HepG2 (cell line): ENCODE measurements at regions not wholly inside any gene's neighbourhood (a gene's known extent, or its start where the extent isn't known, plus 50 kb on each side); places are given as distances from the start of the nearest gene placed in this dataset.

Source experiments
- ATAC-seq: fragments of 200-7000 bp; cut with Tn5 transposase; 3 replicates; pipeline ENCODE4 v1.9.1; 2020; ENCODE audit warnings: mild to moderate bottlenecking, moderate library complexity
- BruUV-seq: library from RNA; stranded (reverse); fragments of 400-500 nt; replicated peaks from 2 replicates; lab custom pipeline; 2021; lab: Mats Ljungman, UMichigan
- CTCF ChIA-PET: fragments of 300-600 bp; formaldehyde crosslinking; extraction: SDS; loops from one replicate; lab custom pipeline; 2021; ENCODE audit warnings: low total read pairs, inconsistent platforms, low intra/inter-chr PET ratio; lab: Yijun Ruan, JAX
- POLR2A ChIA-PET: fragments of 350-600 bp; sonication (Branson Sonifier 250); formaldehyde crosslinking; loops from one replicate; lab custom pipeline; 2020; ENCODE audit warnings: antibody characterized with exemption, inconsistent platforms; lab: Yijun Ruan, JAX
- DNase-seq: peaks from one replicate; pipeline ENCODE4 v3.0.0-alpha.2; 2015; ENCODE audit warnings: low spot score
- FAIRE-seq: peaks from 3 replicates; lab custom pipeline; 2011; peaks lifted over from hg19 to GRCh38; lab: Jason Lieb, UNC
- H2AFZ ChIP-seq: one replicate; pipeline ENCODE4 v1.6.1; 2011; ENCODE audit warnings: low read length, inconsistent platforms
- H3K27ac ChIP-seq: fragments of 300-600 bp; 3 replicates; pipeline ENCODE4 v1.8.0; 2011; ENCODE audit warnings: mixed run types, mild to moderate bottlenecking, mixed read lengths, low read length, inconsistent platforms; ENCODE audit not compliant: insufficient read depth; ENCODE audit errors: extremely low read length
- H3K27me3 ChIP-seq, 2 experiments: fragments of 200-600 bp in 1 of 2; 2 replicates in 1 of 2; 3 replicates in 1 of 2; pipeline versions ENCODE4 v1.6.0 to v1.8.0; 2011; ENCODE audit warnings: low read length in 2 of 2, mild to moderate bottlenecking in 2 of 2, moderate library complexity in 2 of 2, inconsistent platforms in 1 of 2; ENCODE audit not compliant: insufficient read depth in 2 of 2, control insufficient read depth in 1 of 2
- H3K36me3 ChIP-seq, 2 experiments: fragments of 200-600 bp in 1 of 2; replicated peaks in 1 of 2; 2 replicates in 1 of 2; 3 replicates in 1 of 2; pipeline versions ENCODE4 v1.5.1 to v1.8.0; 2011; ENCODE audit warnings: low read length in 2 of 2, inconsistent platforms in 1 of 2; ENCODE audit not compliant: insufficient read depth in 2 of 2, control insufficient read depth in 1 of 2
- H3K4me1 ChIP-seq: 2 replicates; pipeline ENCODE4 v1.5.1; 2012; ENCODE audit warnings: low read length, inconsistent platforms; ENCODE audit not compliant: insufficient read depth
- H3K4me2 ChIP-seq: 2 replicates; pipeline ENCODE4 v1.6.0; 2011; ENCODE audit warnings: low read depth, low read length, inconsistent platforms
- H3K4me3 ChIP-seq, 3 experiments: fragments of 200-600 bp in 1 of 3; sonication (generic), shearing (Covaris generic) in 1 of 3; replicated peaks in 1 of 3; 2 replicates each; pipeline ENCODE4 v1.5.1; 2011 to 2016; ENCODE audit warnings: low read length in 3 of 3, inconsistent platforms in 2 of 3, low read depth in 2 of 3, mild to moderate bottlenecking in 2 of 3, control low read depth in 1 of 3, mixed read lengths in 1 of 3; ENCODE audit not compliant: insufficient read depth in 1 of 3
- H3K79me2 ChIP-seq: one replicate; pipeline ENCODE4 v1.6.1; 2011; ENCODE audit warnings: low read length, inconsistent platforms; ENCODE audit not compliant: insufficient read depth
- H3K9ac ChIP-seq: 2 replicates; pipeline ENCODE4 v1.6.0; 2011; ENCODE audit warnings: mild to moderate bottlenecking, low read depth, low read length, inconsistent platforms; ENCODE audit not compliant: insufficient read depth
- H3K9me3 ChIP-seq: 2 replicates; pipeline ENCODE4 v1.5.1; 2012; ENCODE audit warnings: mild to moderate bottlenecking, low read length
- H4K20me1 ChIP-seq: 2 replicates; pipeline ENCODE4 v1.6.0; 2011; ENCODE audit warnings: inconsistent platforms, mild to moderate bottlenecking, low read length, moderate library complexity; ENCODE audit not compliant: insufficient read depth
- HDAC1 ChIP-seq: sonication (generic); formaldehyde crosslinking; IDR thresholded peaks from 2 replicates; pipeline ENCODE4 v1.5.1; 2020; ENCODE audit warnings: mild to moderate bottlenecking, missing genetic modification reagents
- IRX3 ChIP-seq: sonication (generic); formaldehyde crosslinking; IDR thresholded peaks from 2 replicates; pipeline ENCODE4 v1.8.1; 2023; ENCODE audit warnings: mild to moderate bottlenecking, low read depth, missing genetic modification reagents, borderline replicate concordance
- KLF6 ChIP-seq: IDR thresholded peaks from 2 replicates; pipeline ENCODE4 v1.8.0; 2016; ENCODE audit warnings: missing biosample characterization, missing genetic modification reagents
- KMT2A ChIP-seq: sonication (generic); formaldehyde crosslinking; IDR thresholded peaks from 2 replicates; pipeline ENCODE4 v1.4.0; 2020; ENCODE audit warnings: missing genetic modification reagents
- NR1H2 ChIP-seq: sonication (generic); formaldehyde crosslinking; IDR thresholded peaks from 2 replicates; pipeline ENCODE4 v1.8.1; 2022; ENCODE audit warnings: low read depth, missing genetic modification reagents, borderline replicate concordance
- ZNF160 ChIP-seq: sonication (generic); formaldehyde crosslinking; IDR thresholded peaks from 2 replicates; pipeline ENCODE4 v1.8.0; 2022; ENCODE audit warnings: mild to moderate bottlenecking, inconsistent platforms, missing genetic modification reagents
- ZNF335 ChIP-seq: sonication (generic); formaldehyde crosslinking; IDR thresholded peaks from 2 replicates; pipeline ENCODE4 v1.4.0; 2020; ENCODE audit warnings: missing genetic modification reagents
- ZNF552 ChIP-seq: sonication (generic); formaldehyde crosslinking; IDR thresholded peaks from 2 replicates; pipeline ENCODE4 v1.9.0; 2022; ENCODE audit warnings: missing genetic modification reagents, mild to moderate bottlenecking, borderline replicate concordance
- ZNF564 ChIP-seq: sonication (generic); formaldehyde crosslinking; IDR thresholded peaks from 2 replicates; pipeline ENCODE4 v1.8.1; 2023; ENCODE audit warnings: mild to moderate bottlenecking, missing genetic modification reagents
- ZNF850 ChIP-seq: sonication (generic); formaldehyde crosslinking; conservative IDR thresholded peaks from 2 replicates; pipeline ENCODE4 v1.9.0; 2021; ENCODE audit warnings: mild to moderate bottlenecking, missing genetic modification reagents
- in situ Hi-C: cut with HindIII; loops from 2 replicates; pipeline ENCODE4 v1.10.0; 2017; ENCODE audit warnings: low pct_unique_long_range_greater_than_20kb; ENCODE audit not compliant: extremely low pct_ligation_motif_present
- intact Hi-C: fragments of 100-400 bp; cut with micrococcal nuclease; formaldehyde crosslinking; loops from one replicate; pipeline ENCODE4 v1.10.0; 2022; ENCODE audit not compliant: unreplicated experiment
- TF ChIP-seq, protein P1 (sequence below), 2 experiments: sonication (generic) in 1 of 2; formaldehyde crosslinking in 1 of 2; IDR thresholded peaks; 2 replicates each; pipeline versions ENCODE4 v1.6.1 to v1.9.0; 2014 to 2022; ENCODE audit warnings: antibody characterized with exemption in 1 of 2, borderline replicate concordance in 1 of 2, inconsistent platforms in 1 of 2, low read depth in 1 of 2, missing genetic modification reagents in 1 of 2
- TF ChIP-seq, protein P2 (sequence below): sonication (generic); formaldehyde crosslinking; IDR thresholded peaks from 2 replicates; pipeline ENCODE4 v1.8.1; 2023; ENCODE audit warnings: mild to moderate bottlenecking, missing genetic modification reagents
- TF ChIP-seq, protein P3 (sequence below): IDR thresholded peaks from 2 replicates; pipeline ENCODE4 v1.6.1; 2016; ENCODE audit warnings: missing compliant biosample characterization, missing genetic modification reagents, borderline replicate concordance

DNA sequence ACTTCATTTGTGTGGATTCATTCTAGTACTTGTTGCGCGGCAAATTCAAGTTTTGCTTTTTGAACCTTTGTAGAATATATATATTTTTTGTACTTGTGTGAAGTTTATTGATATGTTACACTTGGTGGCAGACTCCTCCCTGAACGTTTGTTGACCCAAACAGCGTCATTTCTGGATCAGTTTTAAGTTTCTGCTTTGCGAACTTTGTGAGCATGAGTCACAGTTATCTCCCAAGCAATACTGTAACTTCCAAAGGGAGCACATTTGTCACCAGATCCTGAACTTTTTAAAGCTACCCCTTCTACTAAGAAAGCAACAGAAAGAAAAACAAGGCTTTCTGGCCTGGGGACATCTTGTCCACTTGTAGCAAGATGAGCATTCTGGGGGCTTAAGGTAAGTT lies 74.8 kb upstream of the CACNA2D3 start (continued):
- TF ChIP-seq, protein P1, sequence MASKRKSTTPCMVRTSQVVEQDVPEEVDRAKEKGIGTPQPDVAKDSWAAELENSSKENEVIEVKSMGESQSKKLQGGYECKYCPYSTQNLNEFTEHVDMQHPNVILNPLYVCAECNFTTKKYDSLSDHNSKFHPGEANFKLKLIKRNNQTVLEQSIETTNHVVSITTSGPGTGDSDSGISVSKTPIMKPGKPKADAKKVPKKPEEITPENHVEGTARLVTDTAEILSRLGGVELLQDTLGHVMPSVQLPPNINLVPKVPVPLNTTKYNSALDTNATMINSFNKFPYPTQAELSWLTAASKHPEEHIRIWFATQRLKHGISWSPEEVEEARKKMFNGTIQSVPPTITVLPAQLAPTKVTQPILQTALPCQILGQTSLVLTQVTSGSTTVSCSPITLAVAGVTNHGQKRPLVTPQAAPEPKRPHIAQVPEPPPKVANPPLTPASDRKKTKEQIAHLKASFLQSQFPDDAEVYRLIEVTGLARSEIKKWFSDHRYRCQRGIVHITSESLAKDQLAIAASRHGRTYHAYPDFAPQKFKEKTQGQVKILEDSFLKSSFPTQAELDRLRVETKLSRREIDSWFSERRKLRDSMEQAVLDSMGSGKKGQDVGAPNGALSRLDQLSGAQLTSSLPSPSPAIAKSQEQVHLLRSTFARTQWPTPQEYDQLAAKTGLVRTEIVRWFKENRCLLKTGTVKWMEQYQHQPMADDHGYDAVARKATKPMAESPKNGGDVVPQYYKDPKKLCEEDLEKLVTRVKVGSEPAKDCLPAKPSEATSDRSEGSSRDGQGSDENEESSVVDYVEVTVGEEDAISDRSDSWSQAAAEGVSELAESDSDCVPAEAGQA (IDR thresholded peaks at IDR 0.05; ENCODE audit: low read depth): no peak
- TF ChIP-seq, protein P1 (CRISPR knock-in tag; IDR thresholded peaks at IDR 0.05; ENCODE audit: borderline replicate concordance): no peak
- TF ChIP-seq KMT2A (CRISPR knock-in tag): no peak
- TF ChIP-seq ZNF160: no peak
- TF ChIP-seq, protein P2, sequence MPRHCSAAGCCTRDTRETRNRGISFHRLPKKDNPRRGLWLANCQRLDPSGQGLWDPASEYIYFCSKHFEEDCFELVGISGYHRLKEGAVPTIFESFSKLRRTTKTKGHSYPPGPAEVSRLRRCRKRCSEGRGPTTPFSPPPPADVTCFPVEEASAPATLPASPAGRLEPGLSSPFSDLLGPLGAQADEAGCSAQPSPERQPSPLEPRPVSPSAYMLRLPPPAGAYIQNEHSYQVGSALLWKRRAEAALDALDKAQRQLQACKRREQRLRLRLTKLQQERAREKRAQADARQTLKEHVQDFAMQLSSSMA (CRISPR knock-in tag): no peak

DNA sequence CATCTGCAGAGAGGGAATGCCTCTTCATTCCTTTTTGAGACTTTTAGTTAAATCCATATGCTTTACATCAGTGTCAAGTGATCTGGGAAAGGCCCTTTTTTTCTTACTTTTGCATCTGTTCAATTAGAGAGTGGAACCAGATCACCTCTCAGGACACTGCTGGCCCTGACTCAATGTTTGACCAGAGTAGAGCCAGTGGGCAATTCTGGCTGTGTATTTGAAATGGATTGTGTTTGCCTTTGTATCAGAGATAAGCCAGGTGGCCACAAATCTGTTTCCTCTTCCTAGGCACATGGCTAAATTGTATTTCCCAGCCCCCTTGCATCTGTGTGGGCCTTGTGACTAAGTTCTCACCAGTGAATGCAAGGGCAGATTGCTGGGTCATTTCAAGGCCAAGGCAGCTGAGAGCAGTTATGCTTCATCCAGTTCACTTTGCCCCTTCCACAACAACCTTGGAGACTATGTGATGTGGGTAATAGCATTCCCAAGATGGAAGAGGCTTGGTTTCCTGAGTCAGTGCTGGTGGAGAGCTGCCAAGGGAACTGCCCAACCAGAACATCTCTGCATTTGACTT lies 75.6 kb upstream of the CACNA2D3 start:
- H2AFZ ChIP-seq: no peak overlapping the region
- in situ Hi-C loops (no loop called here), intact Hi-C loops (no loop called here)
- no peaks in the 10 kb centered on the region for H4K20me1 ChIP-seq
- H3K4me2 ChIP-seq: no peak overlapping the region
- BruUV-seq: no TSS peak
- no peak for FAIRE-seq
- no peaks in the 10 kb centered on the region for H3K4me1 ChIP-seq
- H3K36me3 ChIP-seq: no peaks in the 10 kb centered on the region
- ChIA-PET POLR2A (no interaction called here), CTCF (no interaction called here)
- no peak overlapping the region for H3K27ac ChIP-seq
- no peaks in the 10 kb centered on the region for H3K9me3 ChIP-seq
- H3K9ac ChIP-seq: no peak overlapping the region
- H3K4me3 ChIP-seq: no peak overlapping the region
- no peak for ATAC-seq
- peaks cover 1 to 7% of the 10 kb centered on the region in 2 experiments; a peak in 1 of 5 replicates for H3K27me3 ChIP-seq
- DNase-seq: no peak
- no peaks in the 10 kb centered on the region for H3K79me2 ChIP-seq
- TF ChIP-seq ZNF552 (CRISPR knock-in tag) (no peak), KLF6 (no peak), ZNF564 (CRISPR knock-in tag) (no peak), NR1H2 (CRISPR knock-in tag) (no peak), IRX3 (CRISPR knock-in tag) (no peak), ZNF335 (no peak), HDAC1 (CRISPR knock-in tag) (no peak), ZNF850 (no peak)
- TF ChIP-seq, protein P3, sequence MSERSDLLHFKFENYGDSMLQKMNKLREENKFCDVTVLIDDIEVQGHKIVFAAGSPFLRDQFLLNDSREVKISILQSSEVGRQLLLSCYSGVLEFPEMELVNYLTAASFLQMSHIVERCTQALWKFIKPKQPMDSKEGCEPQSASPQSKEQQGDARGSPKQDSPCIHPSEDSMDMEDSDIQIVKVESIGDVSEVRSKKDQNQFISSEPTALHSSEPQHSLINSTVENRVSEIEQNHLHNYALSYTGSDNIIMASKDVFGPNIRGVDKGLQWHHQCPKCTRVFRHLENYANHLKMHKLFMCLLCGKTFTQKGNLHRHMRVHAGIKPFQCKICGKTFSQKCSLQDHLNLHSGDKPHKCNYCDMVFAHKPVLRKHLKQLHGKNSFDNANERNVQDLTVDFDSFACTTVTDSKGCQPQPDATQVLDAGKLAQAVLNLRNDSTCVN (CRISPR knock-in tag): no peak
